Stimulated activated CD4-positive, alpha-beta T cell treated with anti-CD3 and anti-CD28 coated beads, TNF-alpha, amount 100 ng/mL, for 1 hour (primary cell): ENCODE measurements at regions not wholly inside any gene's neighbourhood (a gene's known extent, or its start where the extent isn't known, plus 50 kb on each side); places are given as distances from the start of the nearest gene placed in this dataset.

ENCODE experiments used
- DNase-seq, 3 donors: peaks; one replicate each; pipeline ENCODE4 v3.0.0-alpha.2; 2020; ENCODE audit warnings: low read depth in 3 of 3, low spot score in 1 of 3

DNA sequence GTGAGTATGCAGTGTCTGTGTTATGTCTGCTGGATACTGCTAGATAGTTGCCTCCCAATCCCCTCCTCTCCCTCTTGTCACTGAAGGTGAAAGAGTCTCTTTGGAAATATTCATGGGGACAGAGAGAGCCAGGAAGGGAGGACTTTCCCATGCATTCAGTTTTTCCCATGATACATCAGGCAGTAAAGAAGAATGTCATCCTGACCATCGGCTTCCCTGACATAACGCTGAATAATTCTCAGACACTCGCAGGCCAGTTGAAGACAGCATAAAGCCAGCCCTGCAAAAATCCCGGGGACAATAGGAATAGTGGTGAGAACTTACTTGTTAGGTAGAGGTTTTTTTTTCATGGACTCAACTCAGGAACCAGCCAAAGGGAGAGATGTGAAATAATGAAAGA, 58.1 kb downstream of the KLF4 start:
- DNase-seq = no peak

DNA sequence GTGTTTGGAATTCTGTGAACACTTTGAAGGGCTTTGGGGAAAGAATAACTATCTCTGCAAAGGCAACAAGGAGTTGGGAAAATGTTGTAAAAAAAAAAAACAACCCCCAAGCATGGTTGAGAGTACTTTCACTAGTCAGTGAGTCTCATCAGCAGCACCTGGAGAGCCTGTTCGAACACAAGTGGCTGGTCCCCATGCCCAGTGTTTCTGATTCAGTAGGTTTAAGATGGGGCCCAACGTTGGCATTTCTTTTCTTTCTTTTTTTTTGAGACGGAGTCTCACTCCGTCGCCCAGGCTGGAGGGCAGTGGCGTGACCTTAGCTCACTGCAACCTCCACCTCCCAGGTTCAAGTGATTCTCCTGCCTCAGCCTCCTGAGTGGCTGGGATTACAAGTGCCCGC, 59.5 kb downstream of the KLF4 start:
- DNase-seq = no peak

DNA sequence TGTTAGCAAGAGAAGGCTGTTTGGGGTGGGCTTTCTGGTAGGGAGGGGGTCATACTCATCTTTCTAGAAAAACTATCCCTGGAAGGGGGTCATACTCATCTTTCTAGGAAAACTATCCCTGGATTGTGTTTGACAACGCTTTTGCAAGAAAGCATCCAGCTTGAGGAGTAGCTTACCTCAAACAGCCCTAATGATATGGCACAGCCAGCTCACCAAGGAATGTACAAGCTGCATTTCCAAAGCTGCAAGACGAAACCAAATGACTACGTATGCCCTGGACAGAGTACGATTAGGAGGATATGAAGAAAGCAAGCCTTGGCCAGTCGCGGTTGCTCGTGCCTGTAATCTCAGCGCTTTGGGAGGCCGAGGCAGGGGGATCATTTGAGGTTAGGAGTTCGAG, 63.4 kb downstream of the KLF4 start:
- no peak for DNase-seq

DNA sequence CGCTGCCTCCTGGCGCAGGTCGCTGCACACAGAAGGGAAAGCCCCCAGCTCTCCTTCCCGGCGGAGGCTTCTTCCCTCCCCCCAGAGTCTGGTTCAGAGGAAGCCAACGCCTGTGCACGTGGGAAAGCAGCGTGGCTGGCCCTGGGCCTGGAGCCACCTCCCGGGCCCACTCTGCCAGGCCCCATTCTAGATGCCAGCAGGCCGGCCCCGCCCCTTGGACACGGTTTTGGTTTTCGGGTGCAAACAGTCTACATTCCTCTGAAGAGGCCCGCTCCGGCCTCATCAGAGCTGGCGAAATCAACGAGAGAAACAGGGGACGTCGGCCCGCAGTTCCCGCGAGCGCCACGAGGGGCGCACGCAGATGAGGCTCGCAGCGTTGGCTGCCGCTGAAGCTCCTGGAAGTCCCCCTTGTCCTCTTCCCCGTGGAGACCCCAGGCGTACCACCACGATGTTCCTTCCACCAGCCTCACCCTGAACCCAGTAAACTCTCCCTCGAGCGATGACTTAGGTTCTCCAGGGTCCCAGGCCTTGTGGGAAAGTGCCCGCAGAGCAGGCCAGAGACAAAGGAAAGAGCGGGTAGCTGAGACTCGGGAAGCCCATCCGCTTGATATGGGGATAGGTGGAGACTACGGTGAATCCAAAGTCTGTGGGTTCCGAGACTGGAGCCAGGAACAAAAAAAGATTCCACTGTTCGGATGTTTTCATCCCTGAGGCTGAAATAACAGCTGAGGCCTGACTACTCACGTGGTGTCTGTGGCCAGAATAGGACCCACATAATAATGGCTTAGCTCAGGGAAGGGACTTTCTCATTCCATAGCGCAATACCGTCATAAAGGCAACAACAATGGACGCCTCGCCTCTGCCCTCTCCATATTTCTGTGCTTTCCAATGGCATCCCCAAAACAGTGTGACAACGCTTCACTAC, 64.2 kb downstream of the KLF4 start:
- DNase-seq = peak in 1 of 3 donors; percentile 43

DNA sequence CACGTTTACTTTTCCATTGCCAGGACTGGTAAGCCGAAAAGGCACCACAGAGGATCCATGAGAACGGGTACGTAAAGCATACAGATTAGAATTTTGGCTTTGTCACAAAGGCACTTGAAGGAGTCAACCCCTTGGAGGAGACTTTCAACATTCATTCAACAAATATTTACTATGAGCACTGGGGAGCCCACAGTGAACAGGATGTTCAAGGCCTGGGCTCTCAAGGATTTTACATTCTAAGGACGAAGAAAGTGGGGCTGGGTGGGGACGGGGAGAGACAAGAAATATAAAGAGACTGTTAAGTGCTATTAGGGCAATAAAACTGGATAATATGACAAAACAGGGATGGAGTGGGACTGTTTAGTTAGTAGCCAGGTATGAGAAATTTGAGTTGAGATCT, 66.0 kb downstream of the KLF4 start:
- no peak for DNase-seq

DNA sequence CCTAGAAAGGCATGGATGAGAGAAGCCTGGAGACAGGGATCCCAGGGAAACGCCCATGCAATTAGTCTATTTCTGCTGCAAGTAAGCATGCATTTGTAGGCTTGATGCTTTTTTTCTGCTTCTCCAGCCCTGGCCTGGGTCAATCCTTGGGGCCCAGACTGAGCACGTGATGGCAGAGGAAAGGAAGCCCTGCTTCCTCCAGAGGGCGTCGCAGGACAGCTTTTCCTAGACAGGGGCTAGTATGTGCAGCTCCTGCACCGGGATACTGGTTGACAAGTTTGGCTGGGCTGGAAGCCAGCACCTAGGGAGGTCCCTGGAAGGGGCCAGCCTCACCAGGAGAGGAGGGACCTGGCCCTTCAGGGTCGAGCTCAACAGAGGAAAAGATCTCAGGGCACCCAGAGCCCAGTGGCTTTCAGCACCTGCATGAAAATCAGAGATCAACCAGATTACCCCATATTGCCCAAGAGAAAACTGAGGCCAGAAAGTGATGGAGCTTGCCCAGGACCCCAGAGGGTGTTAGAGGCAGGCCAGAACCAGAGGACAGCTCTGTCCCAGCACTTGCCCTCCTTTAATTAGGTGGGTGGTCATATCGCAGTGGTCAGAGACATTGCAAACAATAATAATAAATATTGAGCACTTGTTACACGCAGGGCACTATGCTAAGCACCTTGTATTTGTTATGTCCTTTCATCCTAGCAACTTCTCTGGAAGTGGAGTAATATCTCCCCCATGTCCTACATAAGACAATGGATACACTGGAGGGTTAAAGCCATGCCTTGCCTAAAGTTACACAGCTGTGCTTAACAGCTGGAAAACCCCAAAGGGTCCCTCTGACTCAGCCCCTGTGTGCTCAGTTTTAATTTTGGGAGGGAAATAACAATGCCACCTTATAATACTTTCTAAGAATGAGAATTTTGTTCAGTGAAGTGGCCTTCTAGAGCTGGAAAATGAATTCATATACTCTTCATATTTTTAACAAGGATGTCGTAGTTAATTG, 67.1 kb downstream of the KLF4 start:
- no peak for DNase-seq

DNA sequence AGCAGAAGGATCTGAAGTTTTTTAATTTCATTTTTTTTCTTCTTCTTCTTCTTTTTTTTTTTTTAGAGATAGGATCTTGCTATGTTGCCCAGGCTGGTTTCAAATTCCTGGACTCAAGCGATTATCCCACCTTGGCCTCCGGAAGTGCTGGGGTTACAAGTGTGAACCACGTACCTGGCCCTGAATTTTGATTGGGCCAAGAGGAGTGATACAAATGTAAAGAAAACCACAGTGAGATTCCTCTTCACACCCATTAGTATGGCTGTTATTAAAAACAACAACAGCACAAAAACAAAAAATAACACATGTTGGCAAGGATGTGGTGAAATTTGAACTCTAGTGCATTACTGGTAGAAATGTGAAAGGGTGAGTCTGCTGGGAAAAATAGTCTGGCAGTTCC, 79.1 kb downstream of the KLF4 start:
- DNase-seq = no peak

DNA sequence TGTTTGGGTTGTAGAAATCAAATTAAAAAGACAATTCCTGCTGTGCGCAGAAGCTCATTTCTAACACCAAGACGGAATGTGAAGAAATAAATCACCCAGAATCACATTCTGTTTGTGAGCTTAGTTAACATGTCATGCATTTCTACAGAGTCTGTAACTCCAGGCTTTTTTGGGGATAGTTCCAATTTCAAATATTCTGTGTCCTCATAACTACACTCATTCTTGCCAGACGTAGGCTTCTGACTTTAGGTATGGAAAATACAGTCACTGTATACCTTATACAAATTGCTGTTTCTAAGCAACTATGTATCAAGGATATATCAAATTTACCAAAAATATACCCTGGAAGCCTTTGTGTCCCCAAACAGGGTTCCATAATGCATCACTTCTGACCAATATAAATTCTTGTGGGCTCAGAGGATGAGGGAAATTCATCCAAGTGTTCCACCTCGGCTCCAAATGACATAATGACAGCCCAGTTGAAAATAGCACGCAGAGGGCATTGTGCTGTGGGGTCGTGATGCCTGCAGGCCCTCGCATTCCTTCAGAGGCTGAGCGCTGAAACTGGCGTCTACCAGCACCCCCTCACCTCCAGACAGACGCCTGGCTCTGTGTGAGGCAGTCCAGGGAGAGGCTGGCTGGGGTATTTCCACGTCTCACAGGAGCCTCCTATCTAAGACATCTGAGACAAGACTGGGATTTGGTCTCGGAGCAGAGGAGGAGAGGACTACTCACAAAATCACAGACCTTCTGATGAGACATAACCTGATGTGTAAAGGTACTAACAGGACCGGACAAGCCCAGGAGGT, 79.8 kb downstream of the KLF4 start:
- DNase-seq = no peak

DNA sequence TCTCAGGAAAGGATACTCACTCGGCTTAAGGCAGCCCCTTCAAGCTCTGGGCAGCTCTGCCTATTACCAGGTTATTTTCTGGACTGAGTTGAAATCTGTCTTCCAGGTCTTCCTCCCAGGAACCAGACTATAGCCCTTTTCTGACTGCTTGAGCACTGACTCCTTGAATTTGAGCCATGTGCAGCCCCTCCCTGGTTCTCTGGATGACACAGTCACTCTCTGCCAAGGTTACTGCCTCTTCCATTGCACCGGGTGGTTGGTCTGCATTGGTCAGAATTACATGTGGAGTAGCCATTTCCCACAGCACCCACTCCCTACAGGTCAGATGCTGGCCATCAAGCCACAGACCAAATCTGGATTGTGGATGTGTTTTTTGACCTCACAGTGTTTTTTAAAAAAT, 81.9 kb downstream of the KLF4 start:
- no peak for DNase-seq

DNA sequence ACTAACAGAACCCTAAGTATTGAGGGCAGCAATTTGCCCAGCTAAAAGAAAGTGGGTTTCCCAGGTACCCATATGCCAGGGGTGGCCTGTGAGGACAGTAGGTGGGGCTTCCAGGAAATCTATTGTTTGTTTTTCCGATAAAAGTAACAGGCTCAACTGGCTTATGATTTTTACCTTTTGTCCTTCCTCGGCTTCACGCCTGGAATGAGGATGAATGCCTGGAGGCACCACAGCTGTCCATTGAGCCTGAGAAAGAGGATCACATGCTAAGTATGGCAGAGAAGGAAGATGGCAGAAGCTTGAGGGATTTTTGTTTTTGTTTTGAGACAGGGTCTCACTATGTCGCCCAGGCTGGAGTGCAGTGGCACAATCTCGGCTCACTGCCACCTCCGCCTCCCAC, 84.1 kb downstream of the KLF4 start:
- no peak for DNase-seq

DNA sequence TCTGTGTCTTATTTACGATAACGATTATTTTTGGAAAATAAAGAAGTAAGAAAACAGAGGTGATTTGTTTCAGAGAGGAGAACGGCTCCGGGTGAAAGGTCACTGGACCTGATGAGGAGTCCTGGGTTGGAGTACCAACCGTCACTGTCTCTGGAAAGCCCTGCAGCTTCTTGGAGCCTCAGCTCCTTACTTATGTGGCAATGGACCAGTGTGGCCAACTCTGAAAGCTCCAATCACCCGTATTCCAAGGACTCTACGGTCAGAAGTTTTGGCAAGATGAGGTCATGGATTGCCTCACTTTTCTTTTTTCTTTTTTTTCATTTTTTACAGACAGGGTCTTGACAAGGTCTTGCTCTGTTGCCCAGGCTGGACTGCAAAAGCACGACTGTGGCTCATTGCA, 84.8 kb downstream of the KLF4 start:
- no peak for DNase-seq

DNA sequence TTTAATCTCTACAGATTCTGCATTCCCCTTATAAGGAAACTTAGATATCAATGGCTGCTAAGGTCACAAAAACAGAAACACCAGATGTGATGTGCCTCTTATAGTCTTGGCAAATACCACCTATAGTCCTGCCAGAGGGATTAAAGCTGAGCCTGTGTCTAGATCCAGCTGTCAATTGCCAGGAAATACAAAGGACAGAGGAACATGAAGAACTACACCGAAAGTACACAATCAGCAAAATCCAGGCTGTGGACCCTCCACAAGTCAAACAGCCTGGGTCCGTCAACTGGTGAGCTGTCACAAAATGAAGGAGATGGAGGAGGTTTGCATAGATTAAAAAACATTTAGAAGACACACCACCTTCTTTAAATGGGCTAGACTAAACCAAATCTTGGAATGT, 85.4 kb downstream of the KLF4 start:
- no peak for DNase-seq

DNA sequence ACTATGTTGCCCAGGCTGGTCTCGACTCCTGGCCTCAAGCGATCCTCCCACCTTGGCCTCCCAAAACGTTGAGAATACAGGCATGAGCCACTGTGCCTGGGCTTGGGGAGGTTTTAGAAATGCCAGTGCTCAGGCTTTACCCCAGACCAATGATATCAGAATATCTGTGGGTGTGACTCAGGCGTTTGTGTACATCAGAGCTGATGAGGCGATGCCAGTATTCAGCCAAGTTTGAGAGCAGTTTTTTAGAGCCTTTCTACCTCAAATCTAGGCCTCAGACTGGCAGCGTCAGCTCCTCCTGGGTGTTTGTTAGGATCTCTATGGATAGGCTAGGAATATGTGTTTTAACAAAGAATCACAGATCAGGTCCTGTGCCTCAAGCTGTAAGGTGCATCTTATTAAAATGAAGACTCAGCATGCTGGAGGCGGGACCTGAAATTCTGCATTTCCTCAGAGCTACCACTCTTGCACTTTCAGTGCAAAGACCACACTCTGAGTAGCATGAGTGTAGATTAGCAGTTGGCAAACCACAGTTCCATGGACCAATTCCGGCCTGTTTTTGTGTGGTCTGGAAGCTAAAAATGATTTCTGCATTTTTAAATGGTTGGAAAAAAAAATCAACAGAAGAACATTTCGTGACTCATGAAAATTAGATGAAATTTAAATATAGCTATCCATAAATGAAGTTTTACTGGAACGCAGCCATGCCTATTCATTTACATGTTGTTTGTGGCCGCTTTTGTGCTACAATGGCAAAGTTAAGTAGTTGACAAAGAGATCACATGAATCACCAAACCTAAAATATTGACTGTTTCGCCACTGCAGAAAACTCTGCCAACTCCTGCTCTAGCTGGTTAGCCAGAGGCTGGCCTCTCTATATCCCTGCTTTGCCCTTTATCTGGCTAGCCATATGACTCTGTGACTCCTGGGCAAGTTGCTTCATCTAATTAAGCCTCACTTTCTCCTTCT, 92.2 kb downstream of the KLF4 start:
- no peak for DNase-seq

DNA sequence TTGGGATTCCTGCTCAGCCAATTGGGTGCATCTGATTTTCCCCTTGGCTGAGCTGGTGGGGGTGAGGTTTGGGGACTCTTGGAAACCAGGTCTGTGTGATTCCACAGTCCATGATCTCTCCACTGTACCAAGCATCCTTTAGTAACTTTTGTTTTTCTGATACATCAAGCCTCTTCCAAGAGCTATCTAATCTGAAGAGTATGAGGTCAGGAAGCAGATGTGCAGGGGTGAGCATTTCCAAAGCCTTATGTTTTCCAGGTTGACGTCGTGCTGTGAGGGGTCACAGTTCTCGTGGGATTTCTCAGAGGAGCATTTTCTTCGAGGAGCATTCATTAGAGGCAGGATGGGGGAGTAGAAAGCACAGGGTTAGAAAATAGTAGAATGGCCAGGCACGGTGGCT, 95.3 kb downstream of the KLF4 start:
- DNase-seq = no peak

DNA sequence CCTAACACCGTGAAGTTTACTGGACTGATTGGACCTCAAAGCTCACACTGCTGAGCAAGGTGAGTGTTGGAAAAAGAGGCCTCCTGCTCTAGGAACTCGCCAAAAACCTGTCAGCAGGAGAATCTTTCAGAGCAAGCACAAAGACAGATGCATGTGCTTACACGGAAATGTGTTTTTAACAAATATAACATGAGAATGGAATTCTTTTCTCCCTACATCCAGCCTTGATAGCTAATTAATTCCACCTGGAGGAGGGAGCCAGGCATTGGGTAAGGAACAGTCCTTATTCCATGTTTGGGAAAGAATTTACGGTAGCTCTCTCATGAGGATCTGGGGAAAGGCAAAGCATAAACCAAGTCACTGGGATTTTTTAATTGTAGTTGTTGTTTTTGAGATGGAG, 98.8 kb downstream of the KLF4 start:
- no peak for DNase-seq

DNA sequence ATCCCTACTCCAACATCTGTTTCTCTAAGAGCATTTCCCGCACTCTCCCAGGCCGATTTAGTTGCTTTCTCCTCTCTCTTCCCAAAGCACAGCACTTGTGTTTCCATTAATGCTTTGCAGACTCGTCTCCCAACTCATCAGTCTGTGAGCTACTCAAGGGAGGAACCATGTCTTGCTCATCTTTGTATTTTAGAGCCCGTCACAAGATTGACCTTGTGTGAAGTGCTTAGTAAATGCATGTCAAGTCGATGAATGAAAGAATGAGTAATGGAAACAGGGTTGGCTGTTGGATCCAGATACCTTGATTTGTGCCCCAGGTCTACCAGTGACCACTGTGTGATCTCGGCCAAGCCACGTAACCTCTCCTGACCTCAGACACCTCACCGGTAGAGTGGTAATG, 99.3 kb downstream of the KLF4 start:
- DNase-seq = no peak

DNA sequence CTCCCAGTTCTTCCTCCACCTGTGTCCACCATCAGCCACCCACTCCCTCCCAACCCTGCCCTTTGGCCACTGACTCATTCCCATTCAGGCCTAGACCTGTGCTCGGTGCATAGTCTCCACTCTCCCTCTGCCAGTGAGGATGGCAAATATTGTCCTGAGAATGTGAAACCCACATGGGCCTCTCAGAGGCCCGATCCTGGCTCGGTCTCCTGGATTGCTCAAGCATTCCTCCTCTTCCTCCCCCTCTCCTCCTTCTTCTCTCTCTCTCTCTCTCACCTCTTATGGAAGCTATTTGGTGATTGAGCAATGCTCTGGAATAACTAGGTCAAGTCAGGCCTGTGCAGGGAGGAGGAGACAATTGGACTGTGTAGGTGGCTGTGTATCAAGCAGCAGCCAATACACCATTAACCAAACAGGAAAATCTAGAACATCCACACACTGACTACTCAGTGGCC, 99.9 kb downstream of the KLF4 start:
- DNase-seq = no peak

DNA sequence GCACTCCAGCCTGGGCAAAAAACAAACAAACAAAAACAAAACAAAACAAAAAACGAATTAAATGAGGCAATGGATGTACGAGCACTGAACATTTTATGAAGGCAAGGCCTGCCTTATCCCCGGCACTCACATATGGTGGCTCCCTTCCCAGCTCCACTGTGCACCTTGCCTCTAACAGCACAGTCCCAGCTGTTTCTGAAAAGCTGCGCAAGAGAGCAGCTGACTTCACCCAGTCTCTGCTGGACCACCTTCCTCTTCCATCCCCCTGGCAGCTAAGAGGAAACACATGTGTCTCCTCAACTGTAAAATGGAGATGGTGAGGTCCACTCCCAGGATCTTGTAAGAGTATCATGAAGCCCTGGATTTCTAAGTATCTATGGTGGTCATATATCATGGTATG, 100.7 kb downstream of the KLF4 start:
- no peak for DNase-seq

DNA sequence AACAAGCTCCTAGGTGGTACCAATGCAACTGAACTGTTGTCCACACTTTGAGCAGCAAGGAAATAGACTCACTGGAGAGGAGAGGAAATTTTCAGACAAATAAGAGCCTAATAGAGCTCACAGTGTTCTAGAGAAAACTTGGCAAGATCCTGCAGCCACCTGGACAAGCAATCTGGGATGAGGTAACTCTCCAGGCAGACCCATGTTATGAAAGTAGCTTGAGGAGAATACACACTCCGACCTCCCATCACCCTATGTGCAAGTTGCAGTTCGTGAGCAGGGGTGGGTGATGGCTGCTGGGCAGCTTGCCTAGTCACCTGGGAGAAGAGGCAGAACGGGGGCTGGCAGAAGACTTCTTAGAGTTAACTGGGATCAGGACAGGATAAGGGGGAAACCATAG, 102.2 kb downstream of the KLF4 start:
- DNase-seq = no peak

DNA sequence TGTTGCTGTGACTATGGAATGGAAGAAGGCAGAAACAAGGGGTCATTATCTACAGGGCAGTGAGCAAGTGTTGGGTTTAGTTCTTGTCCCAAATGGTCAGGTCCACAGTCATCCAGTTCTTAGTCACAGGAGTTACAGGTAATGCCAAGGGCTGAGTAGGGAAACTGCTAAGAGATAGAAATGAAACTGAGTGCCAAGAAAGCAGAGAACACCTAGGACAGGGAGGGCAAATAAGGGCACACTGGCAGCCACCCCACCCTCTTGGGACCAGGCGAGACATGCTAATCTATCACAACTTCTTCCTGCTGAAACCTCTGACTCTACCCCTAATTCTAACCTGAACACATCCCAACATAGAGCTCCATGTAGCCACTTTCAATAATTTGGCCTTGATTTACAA, 103.2 kb downstream of the KLF4 start:
- DNase-seq = no peak
